HG02678 (cell line): ENCODE measurements at regions not wholly inside any gene's neighbourhood (a gene's known extent, or its start where the extent isn't known, plus 50 kb on each side); places are given as distances from the start of the nearest gene placed in this dataset.

Experiments
- ATAC-seq: cut with Tn5 transposase; IDR thresholded peaks from one replicate; pipeline ENCODE4 v1.9.1; 2021; ENCODE audit warnings: mild to moderate bottlenecking, moderate library complexity; ENCODE audit not compliant: unreplicated experiment

GRCh38 chr9:105143136-105143430 is 101.4 kb upstream of the SLC44A1 start:
- ATAC-seq: no peak

GRCh38 chr9:105144076-105144475 is 100.4 kb upstream of the SLC44A1 start:
- no peak for ATAC-seq

- no peak for ATAC-seq
Observed at GRCh38 chr9:105144841-105145240, 99.6 kb upstream of the SLC44A1 start.

GRCh38 chr9:105146677-105147076 is 97.8 kb upstream of the SLC44A1 start:
- no peak for ATAC-seq

GRCh38 chr9:105147110-105147871 is 97.2 kb upstream of the SLC44A1 start:
- ATAC-seq: no peak

GRCh38 chr9:105148328-105149006 is 96.0 kb upstream of the SLC44A1 start:
- no peak for ATAC-seq

GRCh38 chr9:105150991-105151685 is 93.3 kb upstream of the SLC44A1 start:
- no peak for ATAC-seq

- no peak for ATAC-seq
Observed at GRCh38 chr9:105151686-105151995, 92.8 kb upstream of the SLC44A1 start.

GRCh38 chr9:105154723-105155191 is 89.7 kb upstream of the SLC44A1 start:
- no peak for ATAC-seq

GRCh38 chr9:105157171-105157583 is 87.3 kb upstream of the SLC44A1 start:
- ATAC-seq: peak; percentile 79

GRCh38 chr9:105158020-105158419 is 86.4 kb upstream of the SLC44A1 start:
- ATAC-seq: no peak

GRCh38 chr9:105158898-105159297 is 85.6 kb upstream of the SLC44A1 start:
- no peak for ATAC-seq

- no peak for ATAC-seq
Observed at GRCh38 chr9:105168870-105169319, 75.6 kb upstream of the SLC44A1 start.

GRCh38 chr9:105171076-105171475 is 73.4 kb upstream of the SLC44A1 start:
- no peak for ATAC-seq

- no peak for ATAC-seq
Observed at GRCh38 chr9:105171589-105171988, 72.9 kb upstream of the SLC44A1 start.

- no peak for ATAC-seq
Observed at GRCh38 chr9:105172436-105172835, 72.0 kb upstream of the SLC44A1 start.

GRCh38 chr9:105173306-105173705 is 71.1 kb upstream of the SLC44A1 start:
- ATAC-seq: no peak

- no peak for ATAC-seq
Observed at GRCh38 chr9:105173826-105174225, 70.6 kb upstream of the SLC44A1 start.

- ATAC-seq: no peak
Observed at GRCh38 chr9:105176194-105176593, 68.3 kb upstream of the SLC44A1 start.

- no peak for ATAC-seq
Observed at GRCh38 chr9:105178076-105178475, 66.4 kb upstream of the SLC44A1 start.

GRCh38 chr9:105187781-105188180 is 56.7 kb upstream of the SLC44A1 start:
- no peak for ATAC-seq

GRCh38 chr9:105188746-105189145 is 55.7 kb upstream of the SLC44A1 start:
- peak; percentile 41 for ATAC-seq
